ENCODE measurements at regions not wholly inside any gene's neighbourhood (a gene's known extent, or its start where the extent isn't known, plus 50 kb on each side); places are given as distances from the start of the nearest gene placed in this dataset.

GRCh38 chr3:13265016-13265415 lies 155.1 kb downstream of the NUP210 start:
- no peak for TF ChIP-seq CTCF (IDR thresholded peaks at IDR 0.05)
- no peak for TF ChIP-seq POLR2A (IDR thresholded peaks at IDR 0.05)

Measured in uterus (tissue), 2 donors.